ENCODE measurements at regions not wholly inside any gene's neighbourhood (a gene's known extent, or its start where the extent isn't known, plus 50 kb on each side); places are given as distances from the start of the nearest gene placed in this dataset.

DNA sequence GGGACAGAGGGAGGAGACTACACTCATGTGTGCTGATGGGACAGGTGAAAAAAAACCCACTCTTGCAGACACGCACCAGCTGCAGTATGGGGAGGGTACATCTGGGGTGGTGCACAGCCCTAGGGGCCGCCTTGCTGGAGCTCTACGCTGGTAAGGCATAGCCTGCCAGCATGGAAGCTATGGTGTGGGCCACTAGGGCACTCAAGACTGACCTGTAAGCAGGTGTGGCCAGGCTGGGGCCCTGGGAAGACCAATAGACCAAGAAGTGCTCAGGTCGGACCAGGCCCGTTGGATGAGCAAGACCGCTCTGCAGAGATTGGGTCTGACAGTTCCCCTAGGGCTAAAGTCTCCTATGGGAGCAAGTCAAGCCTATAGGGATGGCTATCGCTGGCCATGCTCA, 314.8 kb downstream of the FAM47A start:
- ChIA-PET POLR2A (no interaction called here), CTCF (interaction anchor here (0.6 kb wide), 1 partner anchor 22 kb away, joined by 3 read pairs; no protein-coding TSS in a partner anchor)
- DNase-seq (ENCODE audit: unreplicated experiment): no peak
- Mint-ChIP-seq H3K9me3 (ENCODE audit: unreplicated experiment) (peaks cover 14% of the 10 kb centered on the region), H3K4me1 (ENCODE audit: insufficient read depth, unreplicated experiment) (no peaks in the 10 kb centered on the region), H3K36me3 (ENCODE audit: insufficient read depth, unreplicated experiment) (no peaks in the 10 kb centered on the region), H3K27me3 (ENCODE audit: insufficient read depth, unreplicated experiment) (no peaks in the 10 kb centered on the region), H3K4me3 (ENCODE audit: unreplicated experiment) (no peak overlapping the region), H3K27ac (ENCODE audit: low read depth, unreplicated experiment) (no peak overlapping the region)
- no TSS peak for BruUV-seq (replicated peaks)
- intact Hi-C loops (cut with micrococcal nuclease): no loop called here
- TF ChIP-seq, protein P1, sequence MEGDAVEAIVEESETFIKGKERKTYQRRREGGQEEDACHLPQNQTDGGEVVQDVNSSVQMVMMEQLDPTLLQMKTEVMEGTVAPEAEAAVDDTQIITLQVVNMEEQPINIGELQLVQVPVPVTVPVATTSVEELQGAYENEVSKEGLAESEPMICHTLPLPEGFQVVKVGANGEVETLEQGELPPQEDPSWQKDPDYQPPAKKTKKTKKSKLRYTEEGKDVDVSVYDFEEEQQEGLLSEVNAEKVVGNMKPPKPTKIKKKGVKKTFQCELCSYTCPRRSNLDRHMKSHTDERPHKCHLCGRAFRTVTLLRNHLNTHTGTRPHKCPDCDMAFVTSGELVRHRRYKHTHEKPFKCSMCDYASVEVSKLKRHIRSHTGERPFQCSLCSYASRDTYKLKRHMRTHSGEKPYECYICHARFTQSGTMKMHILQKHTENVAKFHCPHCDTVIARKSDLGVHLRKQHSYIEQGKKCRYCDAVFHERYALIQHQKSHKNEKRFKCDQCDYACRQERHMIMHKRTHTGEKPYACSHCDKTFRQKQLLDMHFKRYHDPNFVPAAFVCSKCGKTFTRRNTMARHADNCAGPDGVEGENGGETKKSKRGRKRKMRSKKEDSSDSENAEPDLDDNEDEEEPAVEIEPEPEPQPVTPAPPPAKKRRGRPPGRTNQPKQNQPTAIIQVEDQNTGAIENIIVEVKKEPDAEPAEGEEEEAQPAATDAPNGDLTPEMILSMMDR (IDR thresholded peaks at IDR 0.05; ENCODE audit: unreplicated experiment): no peak

DNA sequence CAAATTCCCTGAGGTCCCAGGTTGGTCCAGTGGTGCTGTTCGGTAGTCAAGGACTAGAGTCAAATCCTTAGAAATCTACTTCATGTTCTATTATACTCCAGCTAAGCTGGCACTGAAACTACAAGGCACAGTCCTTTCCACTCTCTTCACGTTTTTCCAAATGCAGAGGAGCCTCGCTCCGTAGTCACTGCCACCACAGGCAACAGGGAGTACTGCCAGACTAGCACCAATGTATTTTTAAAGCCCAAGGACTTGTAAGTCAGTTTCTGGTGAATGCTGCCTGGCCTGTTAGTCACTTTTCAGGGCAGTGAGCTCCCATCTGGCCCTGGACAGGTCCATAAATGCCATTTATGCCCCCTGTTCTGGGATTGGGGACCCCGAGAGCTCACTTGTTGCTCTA, 323.5 kb downstream of the FAM47A start:
- ChIA-PET POLR2A (no interaction called here), CTCF (no interaction called here)
- TF ChIP-seq, protein P1 (IDR thresholded peaks at IDR 0.05; ENCODE audit: unreplicated experiment): no peak
- Mint-ChIP-seq H3K27ac (ENCODE audit: low read depth, unreplicated experiment) (no peak overlapping the region), H3K4me1 (ENCODE audit: insufficient read depth, unreplicated experiment) (no peaks in the 10 kb centered on the region), H3K27me3 (ENCODE audit: insufficient read depth, unreplicated experiment) (no peaks in the 10 kb centered on the region), H3K4me3 (ENCODE audit: unreplicated experiment) (no peak overlapping the region), H3K9me3 (ENCODE audit: unreplicated experiment) (peaks cover 7% of the 10 kb centered on the region), H3K36me3 (ENCODE audit: insufficient read depth, unreplicated experiment) (no peaks in the 10 kb centered on the region)
- no TSS peak for BruUV-seq (replicated peaks)
- intact Hi-C loops (cut with micrococcal nuclease): no loop called here
- no peak for DNase-seq (ENCODE audit: unreplicated experiment)

DNA sequence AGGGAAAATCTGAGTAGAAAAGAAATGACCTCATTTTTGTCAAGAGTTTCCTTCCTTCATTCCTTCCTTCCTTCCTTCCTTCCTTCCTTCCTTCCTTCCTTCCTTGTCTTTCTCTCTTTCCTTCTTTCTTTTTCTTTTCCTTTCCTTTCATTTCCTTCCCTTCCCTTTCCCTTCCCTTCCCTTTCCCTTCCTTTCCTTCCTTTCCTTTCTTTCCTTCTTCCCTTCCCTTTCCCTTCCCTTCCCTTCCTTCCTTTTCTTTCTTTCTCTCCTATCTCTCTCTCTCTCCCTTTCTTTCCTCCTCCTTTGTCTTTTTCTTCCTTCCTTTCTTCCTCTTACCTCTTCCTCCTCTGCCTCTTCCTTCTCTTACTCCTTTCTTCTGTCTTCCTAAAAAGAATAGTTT, 347.6 kb downstream of the FAM47A start:
- TF ChIP-seq, protein P1 (IDR thresholded peaks at IDR 0.05; ENCODE audit: unreplicated experiment): no peak
- no peak overlapping the region for H3K27ac Mint-ChIP-seq (ENCODE audit: low read depth, unreplicated experiment)
- POLR2A ChIA-PET: no interaction called here
- no peak overlapping the region for H3K4me3 Mint-ChIP-seq (ENCODE audit: unreplicated experiment)
- no peaks in the 10 kb centered on the region for H3K9me3 Mint-ChIP-seq (ENCODE audit: unreplicated experiment)
- no peak for DNase-seq (ENCODE audit: unreplicated experiment)
- H3K4me1 Mint-ChIP-seq (ENCODE audit: insufficient read depth, unreplicated experiment): no peaks in the 10 kb centered on the region
- CTCF ChIA-PET: interaction anchor here (0.8 kb wide), 1 partner anchor 279 kb away, joined by 3 read pairs; no protein-coding TSS in a partner anchor
- BruUV-seq (replicated peaks): no TSS peak
- H3K36me3 Mint-ChIP-seq (ENCODE audit: insufficient read depth, unreplicated experiment): no peaks in the 10 kb centered on the region
- H3K27me3 Mint-ChIP-seq (ENCODE audit: insufficient read depth, unreplicated experiment): no peaks in the 10 kb centered on the region
- intact Hi-C loops (cut with micrococcal nuclease): no loop called here

DNA sequence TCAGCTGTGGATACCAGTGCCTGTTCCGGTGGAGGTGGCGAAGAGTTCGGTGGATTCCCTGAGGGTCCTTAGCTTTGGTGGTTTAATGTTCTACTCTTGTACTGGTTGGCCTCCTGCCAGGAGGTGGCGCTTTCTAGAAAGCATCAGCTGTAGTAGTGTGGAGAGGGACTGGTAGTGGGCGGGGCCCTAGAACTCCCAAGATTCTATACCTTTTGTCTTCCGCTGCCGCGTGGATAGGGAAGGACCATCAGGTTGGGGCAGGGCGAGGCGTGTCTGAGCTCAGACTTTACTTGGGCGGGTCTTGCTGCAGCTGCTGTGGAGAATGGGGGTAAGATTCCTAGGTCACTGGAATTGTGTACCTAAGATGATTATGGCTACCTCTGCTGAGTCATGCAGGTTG, 390.3 kb downstream of the FAM47A start:
- no peaks in the 10 kb centered on the region for H3K36me3 Mint-ChIP-seq (ENCODE audit: insufficient read depth, unreplicated experiment)
- no peak overlapping the region for H3K4me3 Mint-ChIP-seq (ENCODE audit: unreplicated experiment)
- H3K27ac Mint-ChIP-seq (ENCODE audit: low read depth, unreplicated experiment): no peak overlapping the region
- ChIA-PET POLR2A (no interaction called here), CTCF (no interaction called here)
- H3K27me3 Mint-ChIP-seq (ENCODE audit: insufficient read depth, unreplicated experiment): no peaks in the 10 kb centered on the region
- H3K9me3 Mint-ChIP-seq (ENCODE audit: unreplicated experiment): no peaks in the 10 kb centered on the region
- H3K4me1 Mint-ChIP-seq (ENCODE audit: insufficient read depth, unreplicated experiment): no peaks in the 10 kb centered on the region
- no peak for DNase-seq (ENCODE audit: unreplicated experiment)
- no TSS peak for BruUV-seq (replicated peaks)
- TF ChIP-seq, protein P1 (IDR thresholded peaks at IDR 0.05; ENCODE audit: unreplicated experiment): no peak
- intact Hi-C loops (cut with micrococcal nuclease): no loop called here

Data from MCF 10A (cell line).